ENCODE measurements at regions not wholly inside any gene's neighbourhood (a gene's known extent, or its start where the extent isn't known, plus 50 kb on each side); places are given as distances from the start of the nearest gene placed in this dataset.

DNA sequence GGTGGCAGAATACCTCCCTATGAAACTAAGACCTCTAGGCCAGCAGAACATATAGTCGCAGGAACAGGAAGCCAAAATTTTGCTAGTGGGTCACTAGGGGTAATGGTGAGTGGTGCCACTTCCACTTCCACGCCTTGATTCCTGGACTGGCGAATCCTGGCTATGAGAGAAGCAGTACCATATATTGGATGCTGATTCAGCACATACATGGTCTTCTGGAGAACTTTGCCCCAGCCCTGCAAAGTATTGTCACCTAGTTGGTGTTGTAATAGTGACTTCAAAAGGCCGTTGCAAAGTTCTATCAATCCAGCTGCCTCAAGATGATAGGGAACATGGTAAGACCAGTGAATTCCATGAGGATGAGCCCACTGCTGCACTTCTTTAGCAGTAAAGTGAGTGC lies 769.8 kb upstream of the GYPC start:
- no peaks in the 10 kb centered on the region for H3K27me3 ChIP-seq (ENCODE audit: control insufficient read depth in 1 of 2, insufficient read depth in 2 of 2, low read length in 2 of 2)
- intact Hi-C loops (cut with micrococcal nuclease; ENCODE audit: unreplicated experiment), result no loop called here
- BruUV-seq (replicated peaks), result no TSS peak
- no peaks in the 10 kb centered on the region for H4K20me1 ChIP-seq (ENCODE audit: insufficient read depth, low read length)
- POLR2A ChIA-PET, result no interaction called here
- no peak for TF ChIP-seq ELF1 (CRISPR knock-in tag; IDR thresholded peaks at IDR 0.05)
- TF ChIP-seq, protein P1, sequence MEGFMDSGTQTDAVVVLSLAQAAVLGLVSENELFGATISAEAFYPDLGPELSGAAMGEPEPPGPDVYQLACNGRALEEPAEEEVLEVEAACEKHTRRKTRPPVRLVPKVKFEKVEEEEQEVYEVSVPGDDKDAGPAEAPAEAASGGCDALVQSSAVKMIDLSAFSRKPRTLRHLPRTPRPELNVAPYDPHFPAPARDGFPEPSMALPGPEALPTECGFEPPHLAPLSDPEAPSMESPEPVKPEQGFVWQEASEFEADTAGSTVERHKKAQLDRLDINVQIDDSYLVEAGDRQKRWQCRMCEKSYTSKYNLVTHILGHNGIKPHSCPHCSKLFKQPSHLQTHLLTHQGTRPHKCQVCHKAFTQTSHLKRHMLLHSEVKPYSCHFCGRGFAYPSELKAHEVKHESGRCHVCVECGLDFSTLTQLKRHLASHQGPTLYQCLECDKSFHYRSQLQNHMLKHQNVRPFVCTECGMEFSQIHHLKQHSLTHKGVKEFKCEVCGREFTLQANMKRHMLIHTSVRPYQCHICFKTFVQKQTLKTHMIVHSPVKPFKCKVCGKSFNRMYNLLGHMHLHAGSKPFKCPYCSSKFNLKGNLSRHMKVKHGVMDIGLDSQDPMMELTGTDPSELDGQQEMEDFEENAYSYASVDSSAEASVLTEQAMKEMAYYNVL (CRISPR knock-in tag; IDR thresholded peaks at IDR 0.05; ENCODE audit: borderline replicate concordance), result no peak
- TF ChIP-seq MAFF (IDR thresholded peaks at IDR 0.05; ENCODE audit: low read depth, low read length), result peak; percentile 72
- no peak for TF ChIP-seq GLI4 (CRISPR knock-in tag; IDR thresholded peaks at IDR 0.05; ENCODE audit: borderline replicate concordance)
- peak; percentile 76 to 85 for TF ChIP-seq MAFK (conservative IDR thresholded peaks at IDR 0.05 in 1 of 2, IDR thresholded peaks at IDR 0.05 in 1 of 2; ENCODE audit: low read length in 2 of 2)
- H3K36me3 ChIP-seq (replicated peaks in 1 of 2; ENCODE audit: control insufficient read depth in 1 of 2, insufficient read depth in 2 of 2, low read length in 2 of 2), result no peaks in the 10 kb centered on the region
- no peak overlapping the region for H2AFZ ChIP-seq (ENCODE audit: low read length)
- H3K9ac ChIP-seq (ENCODE audit: insufficient read depth, low read depth, low read length), result no peak overlapping the region
- no peak overlapping the region for H3K27ac ChIP-seq (ENCODE audit: extremely low read length, insufficient read depth, low read length)
- H3K4me2 ChIP-seq (ENCODE audit: low read depth, low read length), result no peak overlapping the region
- in situ Hi-C loops (cut with HindIII; ENCODE audit: extremely low pct_ligation_motif_present, low pct_unique_long_range_greater_than_20kb), result no loop called here
- no peaks in the 10 kb centered on the region for H3K79me2 ChIP-seq (ENCODE audit: insufficient read depth, low read length)
- 5% methylated on average over 4 of the region's 4 CpGs for WGBS (ENCODE audit: low lambda C conversion rate)
- FAIRE-seq, result no peak
- no peak overlapping the region for H3K4me3 ChIP-seq (replicated peaks in 1 of 3; ENCODE audit: insufficient read depth in 1 of 3, low read depth in 2 of 3, low read length in 3 of 3)
- no peak for ATAC-seq
- CTCF ChIA-PET (ENCODE audit: low intra/inter-chr PET ratio, low total read pairs), result no interaction called here
- no peaks in the 10 kb centered on the region for H3K4me1 ChIP-seq (ENCODE audit: insufficient read depth, low read length)
- H3K9me3 ChIP-seq (ENCODE audit: low read length), result peaks cover 94% of the 10 kb centered on the region
- DNase-seq (ENCODE audit: low spot score), result no peak

- POLR2A ChIA-PET, result no interaction called here
Measured at GRCh38 chr2:125901278-125901677, 754.7 kb upstream of the GYPC start.

More at GRCh38 chr2:125901278-125901677, 754.7 kb upstream of the GYPC start:
- intact Hi-C loops (cut with micrococcal nuclease; ENCODE audit: unreplicated experiment), result no loop called here
- TF ChIP-seq KLF15 (CRISPR knock-in tag; IDR thresholded peaks at IDR 0.05; ENCODE audit: borderline replicate concordance), result no peak
- TF ChIP-seq ZNF317 (CRISPR knock-in tag; IDR thresholded peaks at IDR 0.05), result peak; percentile 75; the same call in 1 of the 2 replicates
- ATAC-seq (no peak), FAIRE-seq (no peak), DNase-seq (ENCODE audit: low spot score) (no peak)
- CTCF ChIA-PET (ENCODE audit: low intra/inter-chr PET ratio, low total read pairs), result no interaction called here
- Histone ChIP-seq H3K4me2 (ENCODE audit: low read depth, low read length) (no peak overlapping the region), H3K9ac (ENCODE audit: insufficient read depth, low read depth, low read length) (no peak overlapping the region), H3K79me2 (ENCODE audit: insufficient read depth, low read length) (no peaks in the 10 kb centered on the region), H3K9me3 (ENCODE audit: low read length) (peaks cover 90% of the 10 kb centered on the region), H3K4me1 (ENCODE audit: insufficient read depth, low read length) (no peaks in the 10 kb centered on the region), H3K4me3 (replicated peaks in 1 of 3; ENCODE audit: insufficient read depth in 1 of 3, low read depth in 2 of 3, low read length in 3 of 3) (no peak overlapping the region), H4K20me1 (ENCODE audit: insufficient read depth, low read length) (no peaks in the 10 kb centered on the region), H3K36me3 (replicated peaks in 1 of 2; ENCODE audit: control insufficient read depth in 1 of 2, insufficient read depth in 2 of 2, low read length in 2 of 2) (no peaks in the 10 kb centered on the region), H3K27ac (ENCODE audit: extremely low read length, insufficient read depth, low read length) (no peak overlapping the region), H3K27me3 (ENCODE audit: control insufficient read depth in 1 of 2, insufficient read depth in 2 of 2, low read length in 2 of 2) (no peaks in the 10 kb centered on the region), H2AFZ (ENCODE audit: low read length) (no peak overlapping the region)
- in situ Hi-C loops (cut with HindIII; ENCODE audit: extremely low pct_ligation_motif_present, low pct_unique_long_range_greater_than_20kb), result no loop called here
- BruUV-seq (replicated peaks), result no TSS peak

All from HepG2 (cell line).